Prostate gland (tissue), 2 donors: ENCODE measurements at regions not wholly inside any gene's neighbourhood (a gene's known extent, or its start where the extent isn't known, plus 50 kb on each side); places are given as distances from the start of the nearest gene placed in this dataset.

ENCODE experiments used
- CTCF ChIP-seq, 4 experiments: fragments of 200-600 bp in 2 of 4; fragments of 450-650 bp in 2 of 4; sonication (generic) in 2 of 4; IDR thresholded peaks; 1 replicate in 3 of 4; 2 replicates in 1 of 4; pipeline ENCODE4 v1.5.1; 2016 to 2019; ENCODE audit warnings: antibody characterized with exemption in 4 of 4, mild to moderate bottlenecking in 2 of 4, moderate library complexity in 2 of 4
- POLR2A ChIP-seq: fragments of 450-650 bp; IDR thresholded peaks from one replicate; pipeline ENCODE4 v1.6.1; 2016; ENCODE audit warnings: antibody characterized with exemption, mild to moderate bottlenecking
- POLR2AphosphoS5 ChIP-seq: sonication (generic); formaldehyde crosslinking; IDR thresholded peaks from one replicate; pipeline ENCODE4 v1.6.1; 2017; ENCODE audit warnings: antibody characterized with exemption

- TF ChIP-seq POLR2AphosphoS5 = no peak
- no peak for TF ChIP-seq CTCF (IDR thresholded peaks at IDR 0.05)
- TF ChIP-seq POLR2A = no peak
Observed at GRCh38 chr3:178075344-178075743, 460.9 kb upstream of the KCNMB2 start.
